ENCODE measurements at regions not wholly inside any gene's neighbourhood (a gene's known extent, or its start where the extent isn't known, plus 50 kb on each side); places are given as distances from the start of the nearest gene placed in this dataset.
A peak's percentile ranks its signal among the peaks of the same experiment; 100 is the strongest.
"Not testable (repeated sequence)": the region's sequence is repeated elsewhere in the genome, so short reads cannot be mapped to it uniquely, and the experiment has no call there.

DNA sequence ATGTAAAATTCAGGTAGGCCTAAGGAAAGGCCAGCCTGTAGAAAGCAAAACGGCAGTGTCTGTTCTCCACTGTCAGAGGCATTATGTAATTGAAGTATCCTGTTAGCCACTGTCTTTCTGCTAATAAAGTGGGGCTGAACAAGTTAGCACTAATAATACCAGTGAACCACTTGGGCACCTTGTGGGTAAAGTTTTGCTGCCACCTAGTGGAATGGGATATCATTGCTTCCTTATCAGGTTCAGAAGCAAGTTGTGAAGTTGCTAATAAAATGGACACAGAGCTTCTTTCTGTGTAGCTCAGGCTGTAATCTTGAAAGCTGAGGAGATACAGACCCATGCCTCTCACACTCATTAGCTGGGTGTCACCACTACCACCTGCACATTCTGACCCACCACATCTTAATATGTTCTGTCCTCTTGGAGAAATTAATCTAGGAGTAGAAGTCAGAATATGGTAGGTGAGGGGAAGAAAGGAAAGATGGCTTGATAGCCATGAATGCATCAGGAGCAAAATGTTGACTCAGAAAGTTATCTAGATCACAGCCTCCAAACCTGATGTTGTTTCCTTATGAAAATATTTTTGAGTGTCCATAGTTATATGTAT is 175.1 kb downstream of the SEPTIN7 start:
- DNase-seq: peak; percentile 62

GRCh38 chr7:35978816-35979640 is 174.0 kb upstream of the EEPD1 start:
- DNase-seq: not testable (repeated sequence)

- DNase-seq: no peak
Measured at GRCh38 chr7:35982600-35982999, 170.5 kb upstream of the EEPD1 start.

DNA sequence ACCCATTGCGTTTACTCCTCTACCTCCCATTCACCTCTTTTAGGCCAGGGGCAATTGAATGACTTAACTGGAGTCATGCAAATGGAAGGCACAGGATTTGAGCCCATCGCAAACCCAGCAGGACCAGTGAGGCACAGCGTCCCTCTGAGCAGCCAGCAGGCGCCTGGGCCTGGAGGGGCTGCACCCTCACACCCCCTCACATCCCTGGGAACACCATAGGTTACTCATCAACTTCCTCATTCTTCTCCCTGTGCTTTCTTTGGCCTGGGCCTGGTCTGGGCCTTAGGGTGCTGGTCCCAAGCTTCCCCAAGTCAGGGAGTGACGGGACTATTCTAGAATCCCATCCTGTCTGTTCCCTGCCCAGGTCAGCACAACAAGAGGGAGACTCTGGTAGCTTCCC is 169.4 kb upstream of the EEPD1 start:
- DNase-seq: no peak

- peak; percentile 66 for DNase-seq
Measured at GRCh38 chr7:35985126-35985754, 167.8 kb upstream of the EEPD1 start.

GRCh38 chr7:35987016-35987415 is 166.0 kb upstream of the EEPD1 start:
- no peak for DNase-seq

DNA sequence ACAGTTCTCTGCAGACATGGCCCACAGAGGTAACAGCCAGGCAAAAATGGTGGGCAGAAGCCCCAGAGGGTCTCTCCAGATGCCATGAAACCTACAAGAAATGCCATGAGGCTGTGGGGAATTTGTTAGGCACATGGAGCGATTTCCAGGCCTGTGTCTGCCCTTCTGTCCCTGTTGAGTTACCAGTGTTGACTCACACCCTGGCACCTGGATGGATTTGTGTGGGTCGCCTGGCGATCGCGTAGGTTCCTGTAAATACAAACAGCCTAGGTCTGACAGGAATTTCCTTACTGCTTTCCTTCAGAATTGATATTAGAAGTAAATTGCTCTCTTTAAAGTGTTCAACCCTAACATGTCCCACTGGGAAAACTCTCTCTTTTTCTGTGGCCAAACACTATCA is 164.9 kb upstream of the EEPD1 start:
- DNase-seq: no peak

- no peak for DNase-seq
Measured at GRCh38 chr7:35988818-35989217, 164.2 kb upstream of the EEPD1 start.

DNA sequence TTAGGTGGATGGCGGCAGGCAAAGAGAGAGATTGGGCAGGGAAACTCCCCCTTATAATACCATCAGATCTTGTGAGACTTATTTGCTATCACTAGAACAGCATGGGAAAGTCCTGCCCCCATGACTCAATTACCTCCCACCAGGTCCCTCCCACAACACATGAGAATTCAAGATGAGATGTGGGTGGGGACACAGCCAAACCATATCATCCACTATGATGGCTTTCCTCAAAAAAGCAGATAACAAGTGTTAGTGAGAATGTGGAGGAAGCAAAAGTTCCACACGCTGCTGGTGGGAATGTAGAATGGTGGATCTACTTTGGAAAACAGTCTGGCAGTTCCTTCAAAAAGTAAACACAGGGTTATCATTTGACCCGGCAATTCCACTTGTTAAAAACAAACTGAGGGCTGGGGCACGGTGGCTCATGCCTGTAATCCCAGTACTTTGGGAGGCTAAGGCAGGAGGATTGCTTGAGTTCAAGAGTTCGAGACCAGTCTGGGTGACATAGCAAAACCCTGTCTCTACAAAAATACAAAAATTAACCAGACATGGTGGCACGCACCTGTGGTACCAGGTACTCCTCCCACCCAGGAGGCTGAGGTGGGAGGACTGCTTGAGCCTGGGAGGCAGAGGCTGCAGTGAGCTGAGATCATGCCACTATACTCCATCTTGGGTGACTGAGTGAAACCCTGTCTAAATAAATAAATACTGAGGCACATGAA is 161.4 kb upstream of the EEPD1 start:
- DNase-seq: no peak

DNA sequence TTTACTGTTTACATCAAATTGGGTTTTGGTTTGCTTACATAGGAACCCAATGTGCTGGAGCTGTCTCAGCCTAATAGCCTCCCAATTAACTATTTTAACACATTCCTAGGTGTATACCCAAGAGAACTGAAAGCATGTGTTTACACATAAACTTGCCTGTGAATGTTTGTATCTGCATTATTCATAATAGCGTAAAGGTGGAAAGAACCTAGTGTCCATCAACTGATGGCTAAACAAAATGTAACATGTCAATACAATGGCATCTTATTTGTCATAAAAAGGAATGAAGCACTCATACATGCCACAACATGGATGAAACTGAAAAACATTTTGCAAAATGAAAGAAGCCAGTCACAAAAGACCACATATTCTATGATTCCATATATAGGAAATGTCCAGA is 160.6 kb upstream of the EEPD1 start:
- DNase-seq: no peak

- no peak for DNase-seq
Measured at GRCh38 chr7:35993113-35993512, 159.9 kb upstream of the EEPD1 start.

DNA sequence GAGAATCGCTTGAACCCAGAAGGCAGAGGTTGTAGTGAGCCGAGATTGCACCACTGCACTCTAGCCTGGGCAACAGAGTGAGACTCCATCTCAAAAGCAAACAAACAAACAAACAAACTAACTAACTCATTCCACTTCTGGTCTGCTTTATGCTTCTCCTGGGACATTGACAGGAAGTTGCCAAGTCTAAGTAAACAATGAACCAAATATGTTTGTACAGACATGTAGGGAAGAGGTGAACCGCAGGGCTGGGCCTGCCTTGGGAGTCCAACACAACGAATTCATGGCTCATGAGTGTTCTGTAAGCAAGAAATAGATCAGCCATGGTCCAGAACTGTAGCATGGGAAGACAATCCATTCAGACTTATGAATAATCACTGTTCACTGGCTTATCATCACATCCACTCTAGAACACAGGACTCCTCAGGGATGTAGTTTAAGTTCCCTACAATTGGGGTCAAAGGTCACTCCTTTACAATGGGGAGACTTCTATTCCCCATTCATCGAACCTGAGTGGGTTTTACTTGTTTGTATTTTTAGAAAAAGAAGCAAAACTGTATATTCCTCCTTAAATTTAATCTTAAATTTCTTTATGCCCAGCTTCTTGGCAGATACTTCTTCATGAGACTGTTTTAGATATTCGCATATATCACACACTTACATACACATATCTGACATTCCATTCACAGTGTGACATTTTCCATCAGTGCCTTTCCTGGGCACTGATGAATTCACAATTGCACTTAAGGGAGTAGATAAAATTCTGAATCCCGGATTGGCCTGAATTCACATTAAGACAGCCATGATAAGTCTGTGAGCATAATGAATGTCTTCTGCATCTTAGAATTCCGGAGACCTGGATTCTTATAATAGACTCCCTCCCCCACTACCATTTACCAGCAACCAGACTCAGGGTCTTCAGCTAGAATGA is 159.1 kb upstream of the EEPD1 start:
- DNase-seq: peak; percentile 28

DNA sequence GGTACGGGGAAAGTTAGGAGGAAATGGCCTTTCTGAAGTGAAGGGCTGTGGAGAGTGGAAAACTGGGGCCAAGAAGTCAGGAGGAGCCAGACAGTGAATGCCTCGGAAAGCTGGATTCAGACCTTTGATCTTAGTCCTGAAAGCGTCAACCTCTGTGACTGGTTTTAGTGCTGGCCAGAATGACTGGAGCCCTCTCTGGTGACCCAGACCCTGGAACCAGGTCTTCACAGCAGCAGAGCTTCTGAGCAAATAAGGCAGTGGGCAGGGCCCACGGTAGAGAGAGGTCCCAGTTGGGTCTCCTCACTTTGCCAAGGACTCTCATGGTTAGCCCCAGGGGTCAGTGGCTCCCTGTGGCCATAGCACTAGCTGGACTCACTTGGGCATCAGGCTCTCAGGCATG is 157.7 kb upstream of the EEPD1 start:
- DNase-seq: no peak

DNA sequence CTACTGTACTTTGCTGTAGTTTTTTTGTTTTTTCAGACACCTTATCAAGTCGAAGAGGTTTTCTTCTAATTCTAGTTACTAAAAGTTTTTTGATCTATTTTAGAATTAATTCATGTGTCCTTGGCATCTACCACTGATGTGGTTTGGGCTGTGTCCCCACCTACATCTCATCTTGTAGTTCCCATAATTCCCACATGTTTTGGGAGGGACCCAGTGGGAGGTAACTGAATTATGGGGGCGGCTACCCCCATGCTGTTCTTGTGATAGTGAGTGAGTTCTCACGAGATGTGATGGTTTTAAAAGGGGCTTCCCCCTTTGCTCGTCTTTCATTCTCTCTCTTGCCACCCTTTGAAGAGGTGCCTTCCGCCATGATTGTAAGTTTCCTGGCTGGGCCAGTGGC is 154.6 kb upstream of the EEPD1 start:
- no peak for DNase-seq

GRCh38 chr7:36001546-36001945 is 151.5 kb upstream of the EEPD1 start:
- DNase-seq: no peak

GRCh38 chr7:36002900-36003299 is 150.2 kb upstream of the EEPD1 start:
- DNase-seq: no peak

DNA sequence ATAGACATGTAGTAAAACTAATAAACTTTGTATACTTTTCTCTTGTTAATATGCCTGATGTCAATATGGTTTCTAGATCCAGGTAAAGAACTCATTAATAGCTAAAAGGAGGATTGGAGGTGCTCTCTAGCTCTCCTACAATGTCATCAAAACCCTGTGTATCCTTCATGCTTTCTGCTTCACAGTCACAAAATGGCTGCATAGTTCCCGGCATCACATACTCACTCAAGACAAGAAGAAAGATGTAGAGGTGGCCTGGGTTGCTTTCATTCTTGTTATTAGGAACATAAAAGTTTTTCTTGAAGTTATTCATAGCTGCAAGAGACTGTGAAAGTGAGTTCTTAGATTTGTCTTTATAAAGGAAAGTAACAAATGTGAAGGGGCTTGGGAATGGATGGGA is 149.7 kb upstream of the EEPD1 start:
- DNase-seq: no peak

DNA sequence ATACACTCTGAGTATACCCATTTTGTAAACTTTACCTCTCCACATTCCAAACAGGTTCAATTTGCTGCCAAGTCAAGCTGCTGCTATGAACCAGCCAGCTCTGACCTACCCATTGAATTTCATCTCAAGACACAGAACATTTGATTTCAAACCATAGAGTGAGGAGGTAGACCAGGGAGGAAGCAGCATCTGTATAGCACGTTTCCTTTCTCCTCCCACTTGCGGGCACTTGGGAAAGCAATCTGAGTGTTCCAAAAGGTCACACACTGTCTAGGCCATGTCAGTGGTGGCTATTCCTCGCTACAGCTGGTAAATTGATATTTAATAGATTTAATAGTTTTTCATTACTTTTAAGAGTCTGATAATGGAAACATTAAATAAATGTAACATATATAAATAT is 147.8 kb upstream of the EEPD1 start:
- DNase-seq: no peak

DNA sequence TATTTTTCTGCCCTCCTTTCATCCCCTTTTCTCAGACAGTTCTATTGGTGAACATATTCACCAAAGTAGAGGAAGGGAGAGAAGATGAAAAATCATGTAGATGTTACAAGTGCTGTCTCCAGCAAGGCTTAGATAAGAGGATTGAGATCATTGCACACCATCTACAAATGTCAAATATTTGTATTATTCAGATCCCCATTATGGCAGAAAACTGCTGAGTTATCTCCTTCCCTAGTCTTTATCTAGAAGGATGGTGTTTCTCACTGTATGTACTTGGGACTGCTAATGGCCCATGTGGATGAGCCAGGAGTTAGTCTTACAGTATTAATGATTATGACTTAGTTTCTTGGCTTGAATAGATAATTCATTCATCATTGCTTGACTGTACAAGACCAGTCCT is 147.2 kb upstream of the EEPD1 start:
- DNase-seq: no peak

- no peak for DNase-seq
Measured at GRCh38 chr7:36006636-36007229, 146.3 kb upstream of the EEPD1 start.

GRCh38 chr7:36010656-36011587 is 142.1 kb upstream of the EEPD1 start:
- no peak for DNase-seq
